HL-60 (cell line): ENCODE measurements at regions not wholly inside any gene's neighbourhood (a gene's known extent, or its start where the extent isn't known, plus 50 kb on each side); places are given as distances from the start of the nearest gene placed in this dataset.

Experiments
- DNase-seq, 2 experiments: peaks; one replicate each; pipeline ENCODE4 v3.0.0-alpha.2; 2010 to 2020; ENCODE audit warnings: low read depth in 1 of 2, low spot score in 1 of 2
- H3K27ac ChIP-seq: fragments of 250-450 bp; sonication (Bioruptor Pico); replicated peaks from 2 replicates; pipeline ENCODE4 v1.5.1; 2020; ENCODE audit warnings: mild to moderate bottlenecking, moderate library complexity
- H3K27me3 ChIP-seq: fragments of 250-450 bp; sonication (Bioruptor Pico); 2 replicates; pipeline ENCODE4 v1.5.1; 2021; ENCODE audit warnings: mild to moderate bottlenecking, moderate library complexity; ENCODE audit not compliant: insufficient read depth, poor library complexity, severe bottlenecking
- H3K4me3 ChIP-seq: replicated peaks from 2 replicates; pipeline ENCODE4 v1.5.1; 2011; ENCODE audit warnings: mild to moderate bottlenecking, control low read depth, low read length; ENCODE audit not compliant: insufficient read depth
- GABPA ChIP-seq: IDR thresholded peaks from 2 replicates; pipeline ENCODE4 v1.6.1; 2012; ENCODE audit warnings: low read depth
- POLR2AphosphoS5 ChIP-seq: IDR thresholded peaks from 2 replicates; pipeline ENCODE4 v1.6.1; 2012; ENCODE audit warnings: low read depth
- SPI1 ChIP-seq: IDR thresholded peaks from 2 replicates; pipeline ENCODE4 v1.6.1; 2012; ENCODE audit warnings: low read depth, mild to moderate bottlenecking, borderline replicate concordance
- TF ChIP-seq, protein P1 (sequence below): IDR thresholded peaks from one replicate; pipeline ENCODE4 v1.5.1; 2011; ENCODE audit warnings: low read length, control low read depth, inconsistent platforms; ENCODE audit not compliant: insufficient read depth
- TF ChIP-seq, protein P2 (sequence below): IDR thresholded peaks from 2 replicates; pipeline ENCODE4 v1.6.1; 2012; ENCODE audit warnings: low read depth; ENCODE audit not compliant: insufficient replicate concordance

DNA sequence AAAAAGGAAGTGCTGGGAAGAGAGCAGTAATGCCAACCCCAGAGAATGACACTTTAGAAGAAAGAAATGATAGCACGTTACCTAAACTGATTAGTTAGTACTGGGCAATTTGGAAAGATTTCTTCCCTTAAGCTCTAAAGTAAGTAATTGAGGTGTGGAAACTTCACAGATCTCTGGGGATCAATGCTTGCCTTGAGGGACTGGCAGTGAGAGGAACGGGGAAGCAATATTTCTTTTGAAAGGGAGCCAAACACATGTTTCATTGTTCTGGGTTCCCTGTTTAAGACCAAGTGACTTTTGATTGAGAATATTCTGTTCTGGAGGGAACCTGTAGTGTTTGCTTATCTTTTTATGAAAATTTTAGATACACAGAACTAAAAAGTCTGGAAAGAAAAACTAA is 190.5 kb downstream of the NDFIP2 start:
- Histone ChIP-seq H3K27me3 (no peaks in the 10 kb centered on the region), H3K4me3 (no peak overlapping the region), H3K27ac (no peak overlapping the region)
- TF ChIP-seq POLR2AphosphoS5, result no peak
- TF ChIP-seq SPI1, result peak; percentile 86
- TF ChIP-seq, protein P1, sequence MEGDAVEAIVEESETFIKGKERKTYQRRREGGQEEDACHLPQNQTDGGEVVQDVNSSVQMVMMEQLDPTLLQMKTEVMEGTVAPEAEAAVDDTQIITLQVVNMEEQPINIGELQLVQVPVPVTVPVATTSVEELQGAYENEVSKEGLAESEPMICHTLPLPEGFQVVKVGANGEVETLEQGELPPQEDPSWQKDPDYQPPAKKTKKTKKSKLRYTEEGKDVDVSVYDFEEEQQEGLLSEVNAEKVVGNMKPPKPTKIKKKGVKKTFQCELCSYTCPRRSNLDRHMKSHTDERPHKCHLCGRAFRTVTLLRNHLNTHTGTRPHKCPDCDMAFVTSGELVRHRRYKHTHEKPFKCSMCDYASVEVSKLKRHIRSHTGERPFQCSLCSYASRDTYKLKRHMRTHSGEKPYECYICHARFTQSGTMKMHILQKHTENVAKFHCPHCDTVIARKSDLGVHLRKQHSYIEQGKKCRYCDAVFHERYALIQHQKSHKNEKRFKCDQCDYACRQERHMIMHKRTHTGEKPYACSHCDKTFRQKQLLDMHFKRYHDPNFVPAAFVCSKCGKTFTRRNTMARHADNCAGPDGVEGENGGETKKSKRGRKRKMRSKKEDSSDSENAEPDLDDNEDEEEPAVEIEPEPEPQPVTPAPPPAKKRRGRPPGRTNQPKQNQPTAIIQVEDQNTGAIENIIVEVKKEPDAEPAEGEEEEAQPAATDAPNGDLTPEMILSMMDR, result no peak
- DNase-seq, result no peak

DNA sequence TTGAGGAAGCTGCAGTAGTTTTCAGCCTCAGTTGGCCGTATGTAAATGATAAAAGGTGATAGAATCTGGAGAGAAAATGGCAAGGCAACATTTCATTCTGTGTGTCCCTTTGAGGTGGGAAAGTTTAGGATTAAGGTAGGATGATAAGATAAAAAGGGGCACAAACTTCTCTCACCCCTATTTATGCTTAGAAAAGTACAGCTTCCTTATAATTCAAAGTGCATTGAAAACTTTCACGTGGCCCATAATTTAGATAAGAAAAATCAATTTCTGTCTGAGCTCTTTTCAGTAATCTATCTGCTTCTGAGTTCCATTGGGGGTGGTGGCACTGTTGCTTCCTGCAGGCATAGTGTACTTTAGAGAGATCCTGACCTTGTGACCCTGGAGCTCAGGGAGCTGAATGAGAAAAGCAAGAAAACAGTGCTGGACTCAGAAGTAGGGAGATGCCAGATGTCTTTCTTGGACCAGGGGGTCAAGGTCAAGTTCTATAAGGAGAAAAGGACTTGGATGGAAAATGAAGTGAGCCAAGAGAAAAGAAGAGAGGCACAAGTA is 187.3 kb downstream of the NDFIP2 start:
- no peak overlapping the region for H3K4me3 ChIP-seq
- no peak for TF ChIP-seq POLR2AphosphoS5
- TF ChIP-seq, protein P1, result no peak
- H3K27ac ChIP-seq, result no peak overlapping the region
- no peak for DNase-seq
- no peaks in the 10 kb centered on the region for H3K27me3 ChIP-seq

DNA sequence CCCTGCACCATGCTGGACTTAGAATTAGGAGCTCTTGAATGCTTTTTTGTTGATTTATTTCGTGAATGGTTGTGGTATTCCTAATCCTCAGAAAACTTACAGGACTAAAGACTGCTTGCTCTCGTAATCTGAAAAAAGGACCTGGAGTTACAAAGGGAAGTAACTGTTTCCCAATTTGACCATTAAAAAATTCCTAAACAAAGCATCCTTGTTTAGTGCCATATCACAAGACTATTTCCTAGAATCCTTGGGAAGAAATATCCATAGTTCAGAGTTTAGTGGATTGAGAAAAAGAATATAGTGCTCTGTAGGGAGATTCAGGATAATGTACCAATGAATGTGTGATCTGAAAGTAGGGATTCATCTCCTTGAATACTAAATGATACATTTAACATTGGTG is 186.8 kb downstream of the NDFIP2 start:
- Histone ChIP-seq H3K27me3 (no peaks in the 10 kb centered on the region), H3K4me3 (no peak overlapping the region), H3K27ac (no peak overlapping the region)
- TF ChIP-seq GABPA (no peak), SPI1 (no peak), POLR2AphosphoS5 (no peak)
- TF ChIP-seq, protein P2, sequence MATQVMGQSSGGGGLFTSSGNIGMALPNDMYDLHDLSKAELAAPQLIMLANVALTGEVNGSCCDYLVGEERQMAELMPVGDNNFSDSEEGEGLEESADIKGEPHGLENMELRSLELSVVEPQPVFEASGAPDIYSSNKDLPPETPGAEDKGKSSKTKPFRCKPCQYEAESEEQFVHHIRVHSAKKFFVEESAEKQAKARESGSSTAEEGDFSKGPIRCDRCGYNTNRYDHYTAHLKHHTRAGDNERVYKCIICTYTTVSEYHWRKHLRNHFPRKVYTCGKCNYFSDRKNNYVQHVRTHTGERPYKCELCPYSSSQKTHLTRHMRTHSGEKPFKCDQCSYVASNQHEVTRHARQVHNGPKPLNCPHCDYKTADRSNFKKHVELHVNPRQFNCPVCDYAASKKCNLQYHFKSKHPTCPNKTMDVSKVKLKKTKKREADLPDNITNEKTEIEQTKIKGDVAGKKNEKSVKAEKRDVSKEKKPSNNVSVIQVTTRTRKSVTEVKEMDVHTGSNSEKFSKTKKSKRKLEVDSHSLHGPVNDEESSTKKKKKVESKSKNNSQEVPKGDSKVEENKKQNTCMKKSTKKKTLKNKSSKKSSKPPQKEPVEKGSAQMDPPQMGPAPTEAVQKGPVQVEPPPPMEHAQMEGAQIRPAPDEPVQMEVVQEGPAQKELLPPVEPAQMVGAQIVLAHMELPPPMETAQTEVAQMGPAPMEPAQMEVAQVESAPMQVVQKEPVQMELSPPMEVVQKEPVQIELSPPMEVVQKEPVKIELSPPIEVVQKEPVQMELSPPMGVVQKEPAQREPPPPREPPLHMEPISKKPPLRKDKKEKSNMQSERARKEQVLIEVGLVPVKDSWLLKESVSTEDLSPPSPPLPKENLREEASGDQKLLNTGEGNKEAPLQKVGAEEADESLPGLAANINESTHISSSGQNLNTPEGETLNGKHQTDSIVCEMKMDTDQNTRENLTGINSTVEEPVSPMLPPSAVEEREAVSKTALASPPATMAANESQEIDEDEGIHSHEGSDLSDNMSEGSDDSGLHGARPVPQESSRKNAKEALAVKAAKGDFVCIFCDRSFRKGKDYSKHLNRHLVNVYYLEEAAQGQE, result no peak
- TF ChIP-seq, protein P1, result no peak
- DNase-seq, result no peak

DNA sequence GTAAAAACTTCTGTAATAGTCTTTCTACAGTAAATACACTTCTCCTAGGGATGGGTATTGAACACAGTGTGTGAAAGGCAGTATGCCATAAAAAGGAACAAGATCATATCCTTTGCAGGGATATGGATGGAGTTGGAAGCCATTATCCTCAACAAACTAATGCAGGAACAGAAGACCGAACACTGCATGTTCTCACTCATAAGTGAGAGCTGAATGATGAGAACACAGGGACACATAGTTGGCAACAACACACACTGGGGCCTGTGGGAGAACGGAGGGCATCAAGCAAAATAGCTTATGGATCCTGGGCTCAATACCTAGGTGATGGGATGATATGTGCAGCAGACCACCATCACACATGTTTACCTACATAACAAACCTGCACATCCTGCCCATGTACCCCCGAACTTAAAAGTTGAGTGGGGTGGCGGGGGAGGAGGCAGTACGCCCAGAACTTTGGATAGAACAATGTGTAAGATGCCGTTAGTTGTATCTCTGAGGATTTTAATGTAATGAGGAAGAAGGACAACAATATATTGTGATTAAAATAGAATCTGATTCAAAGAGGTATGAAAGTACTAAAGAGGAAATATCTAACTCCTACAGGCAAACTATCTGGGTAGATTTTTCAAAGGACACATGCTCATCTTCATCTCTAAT is 183.2 kb downstream of the NDFIP2 start:
- no peaks in the 10 kb centered on the region for H3K27me3 ChIP-seq
- H3K4me3 ChIP-seq, result no peak overlapping the region
- H3K27ac ChIP-seq, result no peak overlapping the region
- TF ChIP-seq, protein P1, result no peak
- TF ChIP-seq SPI1 (no peak), POLR2AphosphoS5 (no peak)
- TF ChIP-seq, protein P2, result no peak
- no peak for DNase-seq
